C1 segment of cervical spinal cord (tissue), 14 donors: ENCODE measurements at regions not wholly inside any gene's neighbourhood (a gene's known extent, or its start where the extent isn't known, plus 50 kb on each side); places are given as distances from the start of the nearest gene placed in this dataset.
A peak's percentile ranks its signal among the peaks of the same experiment; 100 is the strongest.
"Not testable (repeated sequence)": the region's sequence is repeated elsewhere in the genome, so short reads cannot be mapped to it uniquely, and the experiment has no call there.

Experiments used
- DNase-seq, 14 donors: peaks; one replicate each; lab custom pipeline; 2025; lab: John Stamatoyannopoulos, UW

DNA sequence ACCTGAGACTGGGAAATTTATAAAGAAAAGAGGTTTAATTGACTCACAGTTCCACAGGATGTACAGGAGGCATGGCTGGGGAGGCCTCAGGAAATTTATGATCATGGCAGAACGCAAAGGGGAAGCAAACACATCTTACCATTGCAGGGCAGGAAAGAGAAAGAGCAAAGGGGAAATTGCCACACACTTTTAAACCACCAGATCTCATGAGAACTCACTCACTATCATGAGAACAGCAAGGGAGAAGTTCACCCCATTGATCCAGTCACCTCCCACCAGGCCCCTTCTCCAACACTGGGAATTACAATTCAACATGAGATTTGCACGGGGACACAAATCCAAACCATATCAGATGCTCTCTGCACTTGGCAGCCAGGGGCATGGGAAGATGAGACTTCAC lies 592.8 kb downstream of the MATN1 start:
- not testable (repeated sequence) for DNase-seq

DNA sequence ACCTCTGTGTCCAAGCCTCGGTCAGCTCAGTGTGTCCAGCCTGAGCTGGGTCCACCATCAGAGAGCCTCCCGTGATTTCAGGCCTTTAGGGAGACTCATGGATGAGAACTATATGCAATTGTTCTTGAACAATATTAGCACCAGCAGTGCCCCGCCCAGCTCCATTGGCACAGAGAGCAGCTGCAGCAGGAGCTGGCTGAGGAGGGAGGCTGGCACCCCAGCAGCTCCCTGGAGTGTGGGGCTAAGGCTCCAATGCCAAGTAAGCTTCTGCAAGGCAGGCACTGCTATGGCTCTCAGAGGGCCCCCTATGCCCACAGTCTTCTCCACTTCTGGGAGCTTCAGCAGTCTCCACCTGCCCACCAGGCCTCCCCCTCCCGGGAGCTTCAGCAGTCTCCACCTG lies 593.3 kb downstream of the MATN1 start:
- no peak for DNase-seq

DNA sequence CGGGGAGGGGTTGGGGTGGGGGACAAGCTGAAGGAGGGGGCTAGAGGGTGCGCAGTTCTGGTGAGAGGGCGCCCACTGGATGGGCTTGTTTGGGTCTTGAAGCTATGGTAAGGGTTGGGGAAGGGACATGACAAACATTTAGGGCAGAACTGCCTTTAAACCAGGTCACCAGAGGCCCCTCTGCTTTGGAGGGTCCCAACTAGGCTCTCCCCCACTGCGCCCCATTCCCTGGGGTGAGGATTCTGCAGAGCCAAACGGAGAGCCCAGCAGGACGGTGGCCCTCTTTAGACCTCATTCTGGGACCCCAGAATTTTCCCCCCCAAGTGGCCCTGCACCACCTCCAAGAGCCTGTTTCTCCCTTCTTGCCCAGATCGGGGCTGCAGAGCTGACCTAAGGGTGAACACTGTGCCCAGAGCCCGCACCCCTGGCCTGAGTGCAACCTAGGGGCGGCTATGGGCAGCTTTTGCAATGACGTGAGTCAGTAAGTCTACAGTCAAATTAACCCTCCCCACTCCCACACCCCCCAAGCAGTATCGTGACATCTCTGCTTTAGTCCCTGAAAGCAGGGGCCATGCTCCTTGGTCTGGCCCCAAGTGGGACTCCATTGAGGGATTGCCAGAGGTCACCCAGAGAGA lies 593.8 kb downstream of the MATN1 start:
- no peak for DNase-seq

DNA sequence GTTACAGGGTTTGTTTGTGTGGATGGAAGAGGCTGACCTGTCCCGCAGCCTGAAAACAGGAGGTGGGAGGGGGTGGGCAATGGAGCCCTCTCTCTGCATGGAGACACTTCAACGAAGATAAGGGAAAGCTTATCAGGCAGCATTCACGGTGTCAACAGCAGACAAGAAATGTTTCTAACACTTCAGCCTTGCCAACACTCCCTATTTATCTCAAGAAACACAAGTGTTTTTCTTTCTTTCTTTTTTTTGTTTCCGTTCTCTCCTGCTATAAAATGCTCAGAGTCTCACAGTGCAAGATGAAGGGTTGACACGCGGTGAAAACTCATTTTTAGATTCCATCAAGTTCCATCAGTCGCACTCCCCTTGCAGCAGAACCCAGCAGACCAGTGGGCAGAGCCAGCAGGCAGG lies 594.4 kb downstream of the MATN1 start:
- no peak for DNase-seq

DNA sequence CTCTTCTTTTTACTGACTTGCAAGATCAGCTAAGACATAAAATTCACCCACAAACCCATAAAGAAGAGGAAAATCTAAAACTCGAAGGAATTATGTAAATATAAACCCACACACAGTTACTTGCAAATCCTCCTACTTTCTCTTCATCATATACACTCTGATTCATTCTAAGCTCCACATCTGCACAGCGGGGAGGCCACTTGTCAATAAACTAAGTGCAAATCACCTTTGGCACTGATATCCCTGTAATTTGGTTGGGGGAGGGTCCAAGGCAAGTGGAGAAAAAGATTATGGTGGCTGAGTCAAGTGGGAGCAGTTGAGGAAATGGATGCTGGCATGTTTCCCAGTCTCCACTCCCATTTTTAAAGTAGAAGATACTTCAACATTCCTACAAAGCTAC lies 596.5 kb downstream of the MATN1 start:
- no peak for DNase-seq

DNA sequence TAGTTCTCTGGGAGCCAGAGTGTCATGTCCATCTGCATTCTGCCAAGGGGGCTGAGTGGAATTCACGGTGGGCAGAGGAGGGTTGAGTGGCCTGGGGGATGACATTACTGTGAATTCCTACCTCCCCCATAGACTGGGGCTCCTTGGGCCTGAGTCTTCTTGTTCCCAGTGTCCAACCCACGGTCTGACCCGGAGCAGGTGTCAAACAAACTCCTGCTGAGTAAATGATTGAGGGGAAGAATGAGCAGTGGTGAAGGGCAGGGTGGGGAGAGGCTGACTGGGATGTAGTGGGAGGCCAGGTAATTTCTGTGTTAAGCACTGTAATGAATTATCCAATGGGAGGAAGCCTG lies 597.6 kb downstream of the MATN1 start:
- DNase-seq, result no peak

DNA sequence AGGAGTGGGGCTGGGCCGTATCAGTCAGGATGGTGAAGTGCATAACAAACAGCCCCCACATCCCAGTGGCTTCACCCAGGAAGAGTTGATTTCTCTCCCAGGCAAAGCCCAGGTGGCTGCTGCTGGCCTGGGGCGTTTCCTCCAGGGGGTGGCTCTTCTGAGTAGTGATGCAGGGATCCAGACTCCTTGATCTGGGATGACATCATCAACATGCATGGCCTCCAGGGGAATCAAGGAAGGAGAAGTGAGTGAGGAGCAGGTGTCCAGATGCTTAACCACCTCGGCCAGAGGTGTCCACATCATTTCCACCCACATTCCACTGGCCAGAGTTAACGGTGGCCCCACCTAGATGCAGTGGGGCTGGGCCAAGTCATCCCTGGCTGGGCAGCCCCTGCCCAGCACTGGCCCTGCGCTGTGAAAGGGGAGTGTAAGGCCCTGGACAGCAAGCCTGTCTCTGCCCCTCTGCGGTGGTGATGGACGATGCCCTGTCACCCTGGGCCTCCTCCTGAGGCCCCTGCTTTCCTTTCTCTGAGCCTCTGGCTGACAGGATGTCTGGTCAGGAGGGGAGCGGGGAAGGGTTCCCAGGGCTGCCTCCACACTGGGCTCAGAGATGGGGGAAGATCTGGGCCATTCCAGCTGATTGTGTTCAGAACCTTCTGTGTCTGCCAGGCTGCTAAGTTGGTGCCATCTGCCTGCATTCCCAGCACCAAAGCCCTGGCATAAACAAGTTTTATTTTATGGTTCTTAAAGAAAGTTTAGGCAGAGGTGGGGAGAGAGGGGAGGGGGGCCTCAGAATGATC lies 598.2 kb downstream of the MATN1 start:
- no peak for DNase-seq

DNA sequence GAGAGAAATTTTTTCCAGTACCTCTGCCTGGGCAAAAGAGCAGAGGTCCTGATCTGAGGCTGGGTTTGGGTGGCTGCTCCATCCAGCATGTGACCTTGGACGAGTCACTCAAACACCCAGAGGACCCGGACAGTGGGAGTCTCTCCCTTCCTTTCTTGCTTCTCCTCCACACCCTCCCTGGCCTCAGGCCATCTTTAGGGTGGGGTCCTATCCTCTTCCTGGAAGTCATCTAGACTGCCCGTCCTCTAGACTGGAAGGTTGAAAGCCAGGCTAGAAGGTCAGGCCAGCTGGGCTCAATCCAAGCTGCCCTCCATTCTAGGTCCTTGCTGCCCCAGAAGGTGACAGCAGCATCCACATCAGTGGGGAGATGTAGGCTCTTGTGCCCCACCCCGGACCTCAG lies 599.5 kb downstream of the MATN1 start:
- no peak for DNase-seq

DNA sequence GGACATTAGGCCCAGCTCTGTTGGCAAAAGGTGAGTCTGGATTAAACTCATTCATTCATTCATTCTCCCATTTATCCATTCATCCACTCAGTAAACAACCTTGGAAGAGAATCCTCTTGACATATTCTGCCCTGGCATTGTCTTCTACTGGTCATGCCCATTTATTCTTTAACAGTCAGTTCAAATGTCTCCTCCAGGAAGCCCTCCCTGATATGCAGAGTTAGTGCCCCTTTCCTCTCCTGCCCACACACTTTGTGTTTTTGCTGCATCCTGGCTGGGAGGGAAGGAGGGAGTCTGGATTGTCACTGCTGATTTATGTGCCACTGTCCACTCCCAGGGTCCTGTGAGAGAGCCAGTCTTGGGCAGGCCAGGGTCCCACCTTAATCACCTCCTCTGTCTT lies 600.3 kb downstream of the MATN1 start:
- no peak for DNase-seq

DNA sequence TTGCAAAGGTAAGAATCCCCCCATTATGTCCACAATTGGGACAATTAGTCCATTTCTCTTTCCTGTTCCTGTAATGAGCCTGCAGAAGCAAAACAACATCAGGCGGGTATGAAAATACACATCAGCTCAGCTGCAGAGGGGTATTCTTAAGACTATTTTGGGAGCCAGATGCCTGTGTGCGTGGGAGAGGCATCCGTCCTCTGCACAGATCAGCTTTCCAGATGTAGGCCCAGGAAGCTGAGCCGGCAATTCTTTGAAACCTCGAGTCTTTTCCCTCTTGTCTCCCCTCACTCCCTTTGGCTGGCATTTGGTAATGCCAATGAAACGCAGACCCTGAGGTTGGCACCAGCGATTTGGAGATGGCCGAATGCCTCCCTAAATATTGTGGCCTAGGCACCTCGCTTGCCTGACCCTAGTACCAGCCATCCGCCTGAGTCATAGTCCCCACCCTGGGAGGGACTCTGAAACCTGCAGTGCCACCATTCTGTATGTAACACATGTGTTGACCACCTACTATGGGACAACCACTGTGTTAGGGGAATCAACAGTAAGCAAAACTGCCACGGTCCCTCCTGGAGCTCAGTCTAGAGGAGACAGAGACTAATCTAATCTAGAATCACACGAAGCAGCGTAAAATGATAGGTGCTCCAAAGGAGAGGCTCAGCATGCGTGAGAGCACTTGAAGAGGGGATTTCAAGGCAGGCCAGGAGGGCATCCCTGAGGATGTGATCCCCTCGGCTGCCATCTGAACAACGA lies 603.0 kb downstream of the MATN1 start:
- no peak for DNase-seq

DNA sequence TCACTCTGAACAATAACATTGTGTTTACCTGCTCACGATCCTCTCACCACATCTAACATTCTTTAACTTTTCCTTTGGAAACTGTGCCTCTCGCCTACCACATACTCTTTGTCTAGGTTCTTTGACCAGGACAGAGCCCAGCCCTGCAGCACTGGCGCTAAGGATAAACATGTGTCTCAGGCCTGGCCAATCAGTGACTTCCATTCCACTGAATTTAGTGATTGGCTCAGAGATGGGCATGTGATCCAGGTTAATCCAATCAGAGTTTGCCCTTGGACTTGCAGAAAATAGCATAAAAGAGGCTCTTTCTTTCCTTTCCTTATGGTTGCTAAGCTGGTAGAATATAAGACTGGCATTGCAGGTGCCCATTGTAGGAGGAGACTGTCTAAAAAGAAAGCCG lies 605.7 kb downstream of the MATN1 start:
- no peak for DNase-seq

DNA sequence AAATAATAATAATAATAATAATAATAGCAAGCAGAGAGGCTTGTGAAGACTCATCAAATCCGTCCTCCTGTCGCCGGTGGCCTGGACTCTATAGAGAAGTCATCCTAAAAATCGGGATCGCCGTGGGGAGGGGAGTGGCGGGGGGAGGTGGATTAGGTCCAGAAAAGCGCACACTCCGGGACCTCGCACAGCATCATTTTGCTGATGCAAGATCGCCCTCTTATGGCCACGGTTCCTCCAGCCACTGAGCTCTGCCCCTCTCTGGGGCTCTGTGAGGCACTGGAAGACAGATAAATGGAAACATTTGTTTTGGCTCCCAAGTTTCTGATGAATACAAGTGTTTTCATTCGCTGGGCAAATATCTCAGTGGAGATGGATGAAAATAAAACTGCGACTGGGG lies 612.0 kb downstream of the MATN1 start:
- peak in 6 of 14 donors; percentile 3 to 26 (median 10) for DNase-seq

DNA sequence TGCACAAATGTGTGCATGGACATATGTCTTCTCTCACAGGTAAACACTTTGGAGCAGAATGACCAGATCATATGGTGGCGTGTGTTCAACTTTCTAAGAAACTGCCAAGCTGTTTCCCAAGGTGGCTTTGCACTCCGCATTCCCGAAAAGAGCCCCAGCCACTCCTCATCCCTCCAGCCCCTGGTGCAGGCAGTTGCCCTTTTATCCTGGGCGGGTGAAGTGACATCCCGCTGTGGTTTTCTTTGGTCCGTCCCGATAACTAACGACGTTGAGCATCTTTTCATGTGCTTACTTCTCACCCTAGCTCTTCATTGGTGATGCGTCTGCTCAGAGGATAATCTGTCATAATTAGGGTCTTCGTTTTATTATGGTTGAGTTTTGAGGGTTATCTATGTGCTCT lies 612.5 kb downstream of the MATN1 start:
- DNase-seq, result no peak

DNA sequence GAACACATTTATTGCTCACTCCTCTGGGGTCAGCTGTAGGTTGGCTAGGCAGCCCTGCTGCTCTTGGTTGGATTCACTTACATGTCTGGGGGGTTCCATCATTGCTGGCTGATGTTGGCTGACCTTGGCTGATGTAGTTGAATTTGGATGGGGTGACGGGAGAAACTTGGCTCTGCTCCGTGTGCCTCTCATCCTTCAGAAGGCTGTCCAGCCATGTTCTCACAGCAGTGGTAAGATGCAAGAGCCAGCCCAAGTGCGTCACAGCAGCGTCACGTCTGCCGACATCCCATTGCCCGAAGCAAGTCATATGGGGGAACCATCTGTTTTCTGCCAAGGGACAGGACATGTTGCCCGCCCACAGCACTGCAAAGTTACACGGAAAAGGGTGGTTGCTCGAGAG lies 613.5 kb downstream of the MATN1 start:
- DNase-seq, result peak in 1 of 14 donors; percentile 42

DNA sequence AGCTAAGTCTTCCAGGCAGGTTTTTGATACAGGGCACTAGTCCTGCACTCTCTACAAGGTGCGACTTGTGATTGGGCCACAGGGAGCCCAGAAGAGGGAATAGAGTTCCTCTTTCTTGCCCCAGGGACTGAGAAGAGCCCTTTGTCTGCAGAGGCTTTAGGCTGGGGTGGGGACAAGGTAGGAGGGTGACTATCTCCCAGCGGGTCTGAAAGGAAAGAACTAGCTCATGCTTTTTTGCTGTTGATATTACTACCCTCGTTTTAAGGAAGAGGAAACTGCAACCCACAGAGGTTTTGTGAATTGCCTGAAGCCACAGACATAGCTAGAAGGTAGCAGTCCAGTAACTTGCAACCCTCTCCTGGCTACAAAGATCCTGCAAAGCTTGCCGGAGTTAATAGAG lies 615.2 kb downstream of the MATN1 start:
- no peak for DNase-seq

DNA sequence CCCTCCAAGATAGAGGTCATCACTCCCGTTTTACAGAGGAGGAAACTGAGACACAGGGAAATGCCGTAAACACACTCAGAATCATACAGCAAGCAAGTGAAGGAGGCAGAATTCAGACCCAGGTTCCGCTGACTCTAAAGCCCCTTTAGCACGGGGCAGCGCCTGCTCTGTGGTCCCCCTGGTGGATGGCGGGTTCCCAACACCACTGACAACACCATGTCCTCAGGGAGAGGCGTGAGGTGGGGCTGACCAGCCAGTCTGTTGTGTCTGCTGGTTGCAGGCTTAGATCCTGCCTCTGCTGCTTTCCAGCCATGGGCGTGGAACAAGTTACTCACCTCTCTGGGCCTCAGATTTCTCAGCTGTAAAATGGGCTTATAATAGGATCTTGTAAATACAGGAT lies 617.3 kb downstream of the MATN1 start:
- no peak for DNase-seq

DNA sequence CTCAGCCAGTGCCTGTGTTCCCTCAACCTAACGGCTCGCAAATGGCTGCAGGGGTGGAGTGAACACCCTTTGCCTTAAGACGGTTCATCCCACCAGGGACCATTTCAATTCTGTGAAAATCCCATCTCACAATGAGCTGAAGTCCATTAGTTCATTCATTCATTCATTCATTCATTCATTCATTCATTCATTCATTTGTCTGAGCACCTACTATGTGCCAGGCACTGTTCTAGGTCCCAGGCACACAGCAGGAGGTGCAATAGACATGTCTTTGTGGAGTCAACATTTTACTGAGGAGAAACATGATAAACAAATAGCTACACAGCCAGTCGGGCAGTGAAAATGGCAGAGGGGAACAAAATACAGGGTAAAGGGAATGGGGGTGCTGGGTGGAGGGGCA lies 618.8 kb downstream of the MATN1 start:
- DNase-seq, result no peak

DNA sequence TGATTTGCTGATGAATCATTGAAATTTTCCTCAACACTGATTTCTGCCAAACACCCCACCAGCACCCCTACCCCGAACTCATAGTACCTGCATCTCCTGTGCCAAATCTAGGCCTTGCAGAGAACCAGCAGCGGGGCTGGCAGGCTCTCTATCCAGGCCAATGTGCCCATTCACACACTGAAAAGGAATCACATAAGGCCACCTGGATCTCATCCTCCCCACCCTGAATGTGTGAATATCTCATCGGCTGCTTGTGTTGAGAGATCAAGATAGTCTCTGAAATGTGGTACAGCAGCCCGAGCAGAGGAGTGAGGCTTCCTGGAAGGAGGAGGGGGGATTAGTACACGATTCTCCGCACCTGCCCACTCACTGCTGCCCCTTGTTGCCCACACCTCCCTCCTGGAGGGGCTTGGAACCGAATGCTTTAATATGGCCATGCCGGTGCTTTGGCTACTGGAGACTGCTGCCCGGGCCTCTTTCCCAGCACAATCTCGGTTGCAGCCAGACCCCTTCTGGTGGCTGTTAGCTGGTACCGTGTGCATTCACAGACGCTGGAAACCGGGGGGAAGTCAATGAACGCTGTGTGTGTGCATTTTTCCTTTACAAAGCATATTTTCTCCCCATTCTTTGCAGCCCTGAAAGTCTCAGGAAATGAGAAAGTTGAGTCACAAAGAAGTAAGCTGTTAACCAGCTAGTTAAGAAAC lies 619.5 kb downstream of the MATN1 start:
- no peak for DNase-seq

DNA sequence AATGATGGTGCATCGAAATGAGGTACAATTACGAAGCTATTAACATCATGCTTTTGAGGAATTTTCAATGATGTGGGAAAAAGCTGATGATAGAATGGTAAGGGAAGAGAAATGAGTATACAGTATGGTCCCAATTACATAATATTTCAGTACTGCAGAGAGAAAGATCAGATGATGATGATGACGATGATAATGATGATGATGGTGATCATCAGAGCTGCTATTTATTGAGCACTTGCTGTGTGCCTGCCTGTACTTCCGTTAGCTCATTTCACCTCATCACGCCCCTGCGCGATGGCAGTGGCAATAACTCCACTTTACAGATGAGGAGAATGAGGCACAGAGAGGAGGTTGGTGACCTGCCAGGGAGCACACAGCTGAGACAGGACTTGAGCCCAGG lies 620.8 kb downstream of the MATN1 start:
- DNase-seq, result no peak

DNA sequence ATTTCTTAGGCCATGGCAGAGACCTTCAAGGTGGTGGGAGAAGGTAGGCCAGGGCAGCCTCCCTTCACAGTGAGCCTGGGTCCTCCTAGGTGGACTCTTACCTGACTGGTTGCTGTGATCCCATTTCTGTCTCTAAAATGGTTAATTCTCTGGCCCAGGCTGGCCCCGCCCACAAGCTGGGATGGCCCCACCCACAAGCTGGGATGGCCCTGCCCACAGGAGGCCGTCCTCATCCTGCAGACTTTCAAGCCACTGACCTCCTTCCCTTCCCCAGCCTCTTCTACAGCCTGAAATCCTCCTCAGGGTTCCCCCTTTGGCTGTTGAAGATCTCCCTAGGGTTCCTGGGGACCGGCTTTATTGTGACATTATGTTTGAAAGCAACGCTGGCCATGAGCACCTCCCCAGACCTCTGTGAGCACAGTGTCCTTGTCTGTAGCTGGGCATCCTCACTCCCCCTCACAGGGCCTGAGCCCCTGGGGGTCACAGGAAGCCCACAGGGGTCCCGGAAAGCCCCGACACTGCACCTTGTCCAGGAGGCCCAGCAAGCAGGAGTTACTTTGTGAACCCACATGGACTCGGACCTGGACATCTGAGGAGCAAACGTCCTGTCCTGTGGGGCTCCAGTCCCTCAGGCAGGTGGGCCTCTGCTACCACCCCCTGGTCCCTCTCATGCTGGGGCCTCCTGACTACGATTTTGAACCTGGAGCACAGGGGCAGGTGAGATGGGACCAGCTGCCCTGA lies 621.7 kb downstream of the MATN1 start:
- no peak for DNase-seq

DNA sequence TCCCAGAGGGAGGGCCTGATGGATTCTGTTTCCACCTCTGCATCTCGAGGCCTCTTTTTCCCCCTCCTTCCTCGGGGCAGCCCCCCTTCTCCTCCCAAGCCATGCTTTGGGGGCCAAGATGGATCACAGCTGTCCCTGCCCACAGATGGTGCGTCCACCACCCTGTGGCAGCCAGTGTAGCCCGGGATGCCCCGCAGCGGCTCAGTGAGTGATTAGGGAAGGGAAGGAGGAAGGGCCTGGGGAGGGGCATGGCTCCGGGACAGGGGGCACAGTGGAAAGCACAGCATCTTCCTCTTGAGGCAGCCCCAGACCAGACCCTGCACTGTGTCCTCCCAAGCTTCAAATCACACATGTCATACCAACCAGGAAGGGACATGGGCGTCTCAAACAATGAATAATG lies 622.4 kb downstream of the MATN1 start:
- DNase-seq, result no peak

DNA sequence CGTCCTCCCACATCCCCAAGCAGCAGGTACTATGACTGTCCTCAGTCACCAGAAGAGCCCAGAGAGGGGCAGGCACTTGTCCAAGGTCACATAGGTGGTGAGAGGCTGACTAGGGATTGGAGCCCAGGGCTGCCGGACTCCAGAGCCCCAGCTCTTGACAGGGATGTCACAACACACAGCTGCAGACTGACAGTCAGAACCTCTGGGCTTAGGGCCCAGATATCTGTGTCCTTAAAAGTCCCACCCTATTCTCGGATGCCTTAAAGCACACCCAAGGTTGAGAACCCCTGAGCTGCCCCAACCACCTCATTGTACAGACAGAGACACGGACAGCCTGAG lies 622.9 kb downstream of the MATN1 start:
- DNase-seq, result no peak
